ENCODE measurements at regions not wholly inside any gene's neighbourhood (a gene's known extent, or its start where the extent isn't known, plus 50 kb on each side); places are given as distances from the start of the nearest gene placed in this dataset.

GRCh38 chr2:52859065-52859464 lies 908.5 kb upstream of the CHAC2 start:
- TF ChIP-seq CTCF (conservative IDR thresholded peaks at IDR 0.05; ENCODE audit: low read depth in 2 of 2) = no peak
- no peak for TF ChIP-seq REST (IDR thresholded peaks at IDR 0.05; ENCODE audit: unreplicated experiment)
- no peak for TF ChIP-seq JUNB (IDR thresholded peaks at IDR 0.05; ENCODE audit: unreplicated experiment)
- TF ChIP-seq EZH2 (IDR thresholded peaks at IDR 0.05; ENCODE audit: low read depth, unreplicated experiment) = no peak
- TF ChIP-seq POLR2AphosphoS5 (IDR thresholded peaks at IDR 0.05; ENCODE audit: low read depth) = no peak
- TF ChIP-seq EZH2phosphoT487 (IDR thresholded peaks at IDR 0.05; ENCODE audit: unreplicated experiment) = no peak
- no peak for TF ChIP-seq NANOG (IDR thresholded peaks at IDR 0.05; ENCODE audit: borderline replicate concordance)
- no peak for TF ChIP-seq CREB1 (CRISPR knock-in tag; IDR thresholded peaks at IDR 0.05; ENCODE audit: low read depth)

Measured in GM23338 (cell line).